Endodermal cell (in vitro differentiated cells): ENCODE measurements at regions not wholly inside any gene's neighbourhood (a gene's known extent, or its start where the extent isn't known, plus 50 kb on each side); places are given as distances from the start of the nearest gene placed in this dataset.
"Not testable (repeated sequence)": the region's sequence is repeated elsewhere in the genome, so short reads cannot be mapped to it uniquely, and the experiment has no call there.

Experiments
- DNase-seq: peaks from one replicate; pipeline ENCODE4 v3.0.0-alpha.2; 2017
- H3K27ac ChIP-seq: 2 replicates; pipeline ENCODE4 v1.5.1; 2013; ENCODE audit warnings: mild to moderate bottlenecking, low read depth, low read length, moderate library complexity
- H3K27me3 ChIP-seq: 2 replicates; pipeline ENCODE4 v1.6.1; 2013; ENCODE audit warnings: mild to moderate bottlenecking, low read length, moderate library complexity; ENCODE audit not compliant: insufficient read depth, control insufficient read depth, poor library complexity, severe bottlenecking
- H3K36me3 ChIP-seq: 2 replicates; pipeline ENCODE4 v1.7.0; 2013; ENCODE audit warnings: mild to moderate bottlenecking, low read length, moderate library complexity; ENCODE audit not compliant: control insufficient read depth, insufficient read depth
- H3K4me1 ChIP-seq: one replicate; pipeline ENCODE4 v1.7.0; 2013; ENCODE audit warnings: low read length; ENCODE audit not compliant: control insufficient read depth, insufficient read depth
- H3K4me3 ChIP-seq: 2 replicates; pipeline ENCODE4 v1.5.1; 2013; ENCODE audit warnings: mild to moderate bottlenecking, low read length, moderate library complexity
- H3K9ac ChIP-seq: 2 replicates; pipeline ENCODE4 v1.6.1; 2013; ENCODE audit warnings: mild to moderate bottlenecking, low read length, moderate library complexity; ENCODE audit not compliant: poor library complexity, severe bottlenecking; ENCODE audit errors: extremely low read depth
- H3K9me3 ChIP-seq: 2 replicates; pipeline ENCODE4 v1.6.1; 2013; ENCODE audit warnings: mild to moderate bottlenecking, low read length, moderate library complexity; ENCODE audit not compliant: control insufficient read depth
- H3K27ac Mint-ChIP-seq: 2 replicates; pipeline ENCODE4 v1.8.0; 2020; ENCODE audit warnings: mixed read lengths
- H3K27me3 Mint-ChIP-seq: 2 replicates; pipeline ENCODE4 v1.8.0; 2021; ENCODE audit warnings: mild to moderate bottlenecking, mixed read lengths; ENCODE audit not compliant: insufficient read depth
- H3K36me3 Mint-ChIP-seq: 2 replicates; pipeline ENCODE4 v1.8.0; 2020; ENCODE audit warnings: low read depth, mixed read lengths
- H3K4me1 Mint-ChIP-seq: 2 replicates; pipeline ENCODE4 v1.8.0; 2020; ENCODE audit warnings: mixed read lengths
- H3K4me3 Mint-ChIP-seq: 2 replicates; pipeline ENCODE4 v1.8.0; 2020; ENCODE audit warnings: mild to moderate bottlenecking, moderate library complexity, mixed read lengths
- H3K9me3 Mint-ChIP-seq: 2 replicates; pipeline ENCODE4 v1.8.0; 2020; ENCODE audit warnings: mild to moderate bottlenecking, mixed read lengths
- WGBS, 2 experiments: methylation state at CpG; one replicate each; pipeline versions ENCODE4 v1.1.5 to v1.1.7; 2013; ENCODE audit warnings: missing lambda C conversion rate in 2 of 2, mixed read lengths in 1 of 2; ENCODE audit not compliant: insufficient coverage in 1 of 2, insufficient read length in 1 of 2; 5-methylcytosine and 5-hydroxymethylcytosine counted together

GRCh38 chr16:31988595-31989581 lies 115.3 kb downstream of the ZNF267 start:
- not testable (repeated sequence) for H3K36me3 Mint-ChIP-seq, H3K27ac Mint-ChIP-seq, H3K9ac ChIP-seq, DNase-seq, H3K9me3 ChIP-seq, H3K36me3 ChIP-seq, H3K4me1 Mint-ChIP-seq, H3K4me3 ChIP-seq, H3K27me3 Mint-ChIP-seq, H3K27ac ChIP-seq, H3K27me3 ChIP-seq, H3K4me1 ChIP-seq, H3K4me3 Mint-ChIP-seq
- peaks cover 21% of the 10 kb centered on the region for H3K9me3 Mint-ChIP-seq
- WGBS, 2 experiments = 18% methylated on average over 1 of the region's 23 CpGs; no CpG with 5 or more reads in 1 of the 2 experiments

DNA sequence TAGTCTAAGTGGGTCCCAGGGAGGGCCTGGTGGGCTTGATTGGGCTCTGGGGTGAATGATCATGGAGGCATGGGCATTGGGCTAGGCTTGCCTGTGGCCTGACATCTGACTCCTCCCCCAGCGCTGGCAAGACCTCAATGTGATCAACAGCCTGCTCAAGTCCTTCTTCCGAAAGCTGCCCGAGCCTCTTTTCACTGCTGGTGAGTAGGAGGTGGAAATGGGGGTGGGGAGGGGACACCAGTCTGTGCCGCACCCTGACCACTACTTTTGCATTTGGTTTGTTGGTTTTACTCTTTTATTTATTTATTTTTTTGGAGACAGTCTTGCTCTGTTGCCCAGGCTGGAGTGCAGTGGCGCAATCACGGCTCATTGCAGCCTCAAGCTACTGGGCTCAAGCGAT lies 116.7 kb downstream of the ZNF267 start:
- peaks cover 26% of the 10 kb centered on the region for H3K9me3 Mint-ChIP-seq
- H3K36me3 Mint-ChIP-seq = not testable (repeated sequence)

DNA sequence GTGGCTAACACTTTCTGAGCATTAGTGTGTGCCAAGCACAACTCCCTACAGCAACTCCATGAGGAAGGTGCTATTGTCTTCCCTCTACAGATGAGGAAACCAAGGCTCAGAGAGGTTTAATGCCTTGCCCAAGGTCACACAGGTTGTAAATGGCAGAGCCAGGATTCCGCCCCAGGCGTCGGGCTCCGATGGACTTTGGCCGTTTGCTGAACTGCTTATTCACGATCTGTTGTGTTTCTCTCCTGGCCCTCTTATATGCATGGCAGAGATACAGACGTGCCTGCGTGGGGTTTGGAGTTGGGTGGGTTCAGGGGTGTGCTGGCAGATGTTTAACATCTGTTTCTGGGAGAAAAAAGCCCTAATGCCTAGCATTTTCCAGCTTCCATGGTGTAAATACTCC lies 117.4 kb downstream of the ZNF267 start:
- not testable (repeated sequence) for H3K27me3 ChIP-seq, H3K9ac ChIP-seq, H3K36me3 Mint-ChIP-seq, H3K4me3 Mint-ChIP-seq, H3K27me3 Mint-ChIP-seq, H3K27ac Mint-ChIP-seq, H3K4me1 Mint-ChIP-seq, H3K9me3 ChIP-seq, H3K4me3 ChIP-seq, H3K4me1 ChIP-seq, H3K27ac ChIP-seq, H3K36me3 ChIP-seq, DNase-seq
- H3K9me3 Mint-ChIP-seq = peaks cover 26% of the 10 kb centered on the region
- 70% methylated on average over 8 of the region's 8 CpGs; no CpG with 5 or more reads in 1 of the 2 experiments for WGBS, 2 experiments

More for the DNA sequence above, 116.7 kb downstream of the ZNF267 start:
- not testable (repeated sequence) for H3K4me3 Mint-ChIP-seq, H3K4me1 ChIP-seq, H3K27ac Mint-ChIP-seq, H3K27ac ChIP-seq, H3K27me3 ChIP-seq, H3K4me1 Mint-ChIP-seq, DNase-seq, H3K9me3 ChIP-seq, H3K9ac ChIP-seq, H3K27me3 Mint-ChIP-seq, H3K4me3 ChIP-seq, H3K36me3 ChIP-seq
- no CpG with 5 or more reads among the region's 7 CpGs for WGBS, 2 experiments

DNA sequence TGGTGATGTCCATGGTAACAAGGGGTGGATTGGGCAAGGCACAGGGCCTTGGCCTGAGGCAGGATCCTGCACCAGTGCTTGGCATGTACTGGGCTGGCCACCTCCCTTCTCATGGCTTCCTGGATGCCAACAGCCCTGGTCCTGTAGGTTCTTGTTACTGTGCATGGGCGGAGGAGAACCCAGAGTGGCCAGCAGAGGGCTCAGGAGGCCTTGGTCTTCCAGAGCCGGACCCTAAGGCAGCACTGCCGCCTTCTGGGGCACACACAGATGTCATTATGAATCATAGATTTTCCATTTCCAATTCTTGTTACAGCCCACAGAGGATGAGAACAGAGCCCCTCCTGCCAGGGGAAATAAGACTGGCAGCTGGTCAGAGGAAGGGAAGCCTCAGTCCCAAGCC lies 122.7 kb downstream of the ZNF267 start:
- not testable (repeated sequence) for H3K9ac ChIP-seq, H3K4me3 ChIP-seq, H3K36me3 Mint-ChIP-seq, H3K4me3 Mint-ChIP-seq, H3K9me3 ChIP-seq, H3K27ac ChIP-seq, DNase-seq, H3K27me3 Mint-ChIP-seq, H3K4me1 Mint-ChIP-seq, H3K27ac Mint-ChIP-seq, H3K36me3 ChIP-seq, H3K4me1 ChIP-seq, H3K27me3 ChIP-seq
- peaks cover 33% of the 10 kb centered on the region for H3K9me3 Mint-ChIP-seq
- 58% methylated on average over 3 of the region's 3 CpGs; no CpG with 5 or more reads in 1 of the 2 experiments for WGBS, 2 experiments

DNA sequence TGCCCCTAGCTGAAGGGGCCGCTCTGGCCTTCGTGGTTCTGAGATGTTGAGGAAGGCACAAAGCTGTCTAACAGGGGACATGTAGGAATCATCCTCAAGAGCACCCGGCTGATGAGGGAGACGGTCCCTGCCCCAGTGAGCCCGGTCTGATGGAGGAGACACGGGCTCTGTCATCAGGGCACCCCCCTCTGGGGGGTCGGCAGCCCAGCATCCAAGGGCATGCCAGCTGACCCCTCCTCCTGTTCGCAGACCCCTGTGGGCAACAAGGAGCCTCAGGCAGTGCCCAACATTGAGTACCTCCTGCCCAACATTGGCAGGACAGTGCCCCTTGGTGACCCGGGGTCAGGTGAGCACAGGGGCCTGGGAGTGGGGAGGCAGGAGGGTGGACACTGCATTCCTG lies 128.9 kb downstream of the ZNF267 start:
- not testable (repeated sequence) for H3K4me1 ChIP-seq, H3K27ac ChIP-seq, H3K9ac ChIP-seq, DNase-seq, H3K27me3 Mint-ChIP-seq, H3K27ac Mint-ChIP-seq, H3K9me3 ChIP-seq, H3K36me3 ChIP-seq, H3K4me1 Mint-ChIP-seq, H3K4me3 ChIP-seq, H3K4me3 Mint-ChIP-seq, H3K36me3 Mint-ChIP-seq, H3K27me3 ChIP-seq
- peaks cover 46% of the 10 kb centered on the region for H3K9me3 Mint-ChIP-seq
- WGBS, 2 experiments = 81 to 100% methylated on average over 1 to 7 of the region's 9 CpGs

- not testable (repeated sequence) for H3K27me3 Mint-ChIP-seq, DNase-seq, H3K27ac Mint-ChIP-seq, H3K4me1 Mint-ChIP-seq, H3K4me1 ChIP-seq, H3K27me3 ChIP-seq, H3K4me3 ChIP-seq, H3K36me3 Mint-ChIP-seq, H3K9ac ChIP-seq, H3K4me3 Mint-ChIP-seq, H3K36me3 ChIP-seq, H3K27ac ChIP-seq, H3K9me3 ChIP-seq
- 100% methylated on average over 3 to 4 of the region's 7 CpGs for WGBS, 2 experiments
- H3K9me3 Mint-ChIP-seq = peaks cover 49% of the 10 kb centered on the region
Measured at GRCh38 chr16:32003819-32004218, 130.2 kb downstream of the ZNF267 start.
